D721Med (cell line): ENCODE measurements at regions not wholly inside any gene's neighbourhood (a gene's known extent, or its start where the extent isn't known, plus 50 kb on each side); places are given as distances from the start of the nearest gene placed in this dataset.

Experiments
- DNase-seq: peaks from one replicate; pipeline ENCODE4 v3.0.0; 2011; ENCODE audit warnings: low spot score; ENCODE audit not compliant: insufficient read length
- FAIRE-seq: peaks from 2 replicates; lab custom pipeline; 2011; peaks lifted over from hg19 to GRCh38; lab: Jason Lieb, UNC
- CTCF ChIP-seq: IDR thresholded peaks from 2 replicates; pipeline ENCODE4 v1.5.1; 2012; ENCODE audit warnings: mild to moderate bottlenecking, control low read depth; ENCODE audit not compliant: insufficient read depth; ENCODE audit errors: missing control alignments

GRCh38 chrX:44731160-44731559, 112.7 kb upstream of the DUSP21 start:
- TF ChIP-seq CTCF: no peak
- DNase-seq (no peak), FAIRE-seq (no peak)

GRCh38 chrX:44723426-44723825, 120.4 kb upstream of the DUSP21 start:
- no peak for DNase-seq
- no peak for FAIRE-seq
- TF ChIP-seq CTCF: no peak

GRCh38 chrX:44708470-44708869, 135.4 kb upstream of the DUSP21 start:
- FAIRE-seq: no peak
- DNase-seq: no peak
- TF ChIP-seq CTCF: no peak

- FAIRE-seq: no peak
Measured at GRCh38 chrX:44705817-44706551, 137.8 kb upstream of the DUSP21 start.

GRCh38 chrX:44698357-44698756, 145.5 kb upstream of the DUSP21 start:
- TF ChIP-seq CTCF: no peak
- no peak for DNase-seq
- FAIRE-seq: no peak

More at GRCh38 chrX:44705817-44706551, 137.8 kb upstream of the DUSP21 start:
- no peak for DNase-seq
- TF ChIP-seq CTCF: no peak

- TF ChIP-seq CTCF: no peak
- FAIRE-seq (no peak), DNase-seq (no peak)
Measured at GRCh38 chrX:44693255-44693654, 150.6 kb upstream of the DUSP21 start.

GRCh38 chrX:44690129-44690528, 147.5 kb upstream of the FUNDC1 start:
- TF ChIP-seq CTCF: no peak
- DNase-seq (no peak), FAIRE-seq (no peak)
